ENCODE measurements at regions not wholly inside any gene's neighbourhood (a gene's known extent, or its start where the extent isn't known, plus 50 kb on each side); places are given as distances from the start of the nearest gene placed in this dataset.
"Not testable (repeated sequence)": the region's sequence is repeated elsewhere in the genome, so short reads cannot be mapped to it uniquely, and the experiment has no call there.

DNA sequence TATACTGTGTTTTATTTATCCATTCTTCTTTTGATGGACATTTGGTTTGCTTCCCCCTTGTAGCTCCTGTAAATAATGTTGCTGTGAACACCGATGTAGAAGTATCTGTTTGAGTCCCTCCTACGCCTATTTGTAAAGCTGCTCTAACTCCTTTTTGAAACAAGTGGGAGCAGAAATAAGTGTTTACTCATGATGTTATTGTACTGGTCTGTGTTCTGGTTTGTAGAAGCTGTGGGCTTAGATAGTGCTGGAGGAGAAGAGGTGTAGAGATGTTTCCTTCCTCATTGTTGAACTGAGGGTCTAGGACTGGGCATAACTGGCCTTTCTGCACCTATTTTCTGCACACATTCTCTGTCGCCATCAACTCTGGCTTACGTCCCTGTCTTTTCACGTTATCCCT, 78.8 kb upstream of the AGTPBP1 start:
- H3K27me3 ChIP-seq (ENCODE audit: control insufficient read depth, insufficient read depth, low read length); DNase-seq; H3K27ac ChIP-seq (ENCODE audit: low read depth in 2 of 2, low read length in 2 of 2); H3K4me1 ChIP-seq (ENCODE audit: control insufficient read depth in 2 of 3, insufficient read depth in 2 of 3, low read depth in 1 of 3, low read length in 3 of 3); H3K9ac ChIP-seq (ENCODE audit: low read length in 3 of 3); H3K9me3 ChIP-seq (ENCODE audit: control insufficient read depth in 2 of 3, insufficient read depth in 1 of 3, low read length in 3 of 3); H3K36me3 ChIP-seq (ENCODE audit: control insufficient read depth in 2 of 3, insufficient read depth in 3 of 3, low read length in 3 of 3); H3K4me3 ChIP-seq (ENCODE audit: low read length in 3 of 3); intact Hi-C loops (cut with DNase I); FAIRE-seq: not testable (repeated sequence)

DNA sequence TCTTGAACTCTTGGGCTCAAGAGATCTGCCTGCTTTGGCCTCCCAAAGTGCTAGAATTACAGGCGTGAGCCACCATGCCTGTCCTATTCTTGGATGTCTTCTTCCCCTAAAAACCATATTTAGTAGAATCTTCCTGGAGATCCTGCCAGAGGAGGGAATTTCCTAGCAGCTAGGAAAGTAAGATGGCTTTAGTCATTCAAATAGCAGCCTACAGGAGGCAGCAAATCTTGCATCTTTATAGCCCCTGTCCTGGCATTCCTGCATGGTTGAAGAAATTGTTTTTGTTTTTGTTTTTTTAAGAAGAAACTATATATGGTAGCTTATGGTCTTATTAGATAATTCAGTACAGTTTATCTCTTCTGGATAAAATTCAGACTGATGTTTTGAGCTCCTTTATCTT, 83.2 kb upstream of the AGTPBP1 start:
- H3K4me3 ChIP-seq (ENCODE audit: low read length in 3 of 3); intact Hi-C loops (cut with DNase I); H3K36me3 ChIP-seq (ENCODE audit: control insufficient read depth in 2 of 3, insufficient read depth in 3 of 3, low read length in 3 of 3); H3K27ac ChIP-seq (ENCODE audit: low read depth in 2 of 2, low read length in 2 of 2); DNase-seq; H3K9ac ChIP-seq (ENCODE audit: low read length in 3 of 3); FAIRE-seq; H3K27me3 ChIP-seq (ENCODE audit: control insufficient read depth, insufficient read depth, low read length); H3K4me1 ChIP-seq (ENCODE audit: control insufficient read depth in 2 of 3, insufficient read depth in 2 of 3, low read depth in 1 of 3, low read length in 3 of 3); H3K9me3 ChIP-seq (ENCODE audit: control insufficient read depth in 2 of 3, insufficient read depth in 1 of 3, low read length in 3 of 3): not testable (repeated sequence)

DNA sequence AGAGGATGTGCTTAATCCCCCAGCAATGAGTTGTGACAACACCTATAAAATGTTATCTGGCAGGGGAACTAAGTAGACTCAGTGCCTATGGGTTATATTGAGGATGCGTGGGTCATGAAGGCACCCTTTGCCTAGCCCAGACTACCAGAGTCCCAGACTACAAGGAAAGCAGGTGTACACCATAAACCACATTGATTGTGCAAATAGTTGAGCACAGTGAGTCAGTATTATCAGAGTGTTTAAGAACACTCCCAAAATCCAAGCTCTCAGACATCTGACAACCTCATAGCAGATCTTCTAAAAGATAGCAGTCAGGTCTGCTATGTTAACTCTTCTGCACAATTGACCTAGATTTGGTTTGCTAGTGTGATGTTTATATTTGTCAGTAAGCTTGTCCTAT, 92.8 kb upstream of the AGTPBP1 start:
- H3K4me3 ChIP-seq (ENCODE audit: low read length in 3 of 3); H3K27me3 ChIP-seq (ENCODE audit: control insufficient read depth, insufficient read depth, low read length); DNase-seq; H3K4me1 ChIP-seq (ENCODE audit: control insufficient read depth in 2 of 3, insufficient read depth in 2 of 3, low read depth in 1 of 3, low read length in 3 of 3); intact Hi-C loops (cut with DNase I); H3K36me3 ChIP-seq (ENCODE audit: control insufficient read depth in 2 of 3, insufficient read depth in 3 of 3, low read length in 3 of 3); FAIRE-seq; H3K27ac ChIP-seq (ENCODE audit: low read depth in 2 of 2, low read length in 2 of 2); H3K9ac ChIP-seq (ENCODE audit: low read length in 3 of 3); H3K9me3 ChIP-seq (ENCODE audit: control insufficient read depth in 2 of 3, insufficient read depth in 1 of 3, low read length in 3 of 3): not testable (repeated sequence)

DNA sequence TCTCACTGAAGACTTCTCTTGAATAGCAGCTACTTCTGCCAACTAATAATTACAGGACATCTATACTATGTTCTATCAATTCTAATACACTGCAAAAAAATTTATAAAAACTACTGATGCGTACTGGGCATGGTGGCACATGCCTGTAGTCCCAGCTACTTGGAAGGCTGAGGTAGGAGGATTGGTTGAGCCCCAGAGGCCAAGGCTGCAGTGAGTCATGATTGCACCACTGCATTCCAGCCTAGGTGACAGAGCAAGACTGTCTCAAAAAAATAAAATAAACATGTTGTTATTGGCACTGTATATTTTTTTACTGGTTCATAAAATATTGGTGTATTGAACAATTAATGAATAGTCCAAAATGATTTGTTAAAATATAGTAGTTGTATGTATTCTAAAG, 97.0 kb upstream of the NAA35 start:
- H3K4me1 ChIP-seq (ENCODE audit: control insufficient read depth in 2 of 3, insufficient read depth in 2 of 3, low read depth in 1 of 3, low read length in 3 of 3); intact Hi-C loops (cut with DNase I); H3K27me3 ChIP-seq (ENCODE audit: control insufficient read depth, insufficient read depth, low read length); H3K9ac ChIP-seq (ENCODE audit: low read length in 3 of 3); H3K4me3 ChIP-seq (ENCODE audit: low read length in 3 of 3); H3K27ac ChIP-seq (ENCODE audit: low read depth in 2 of 2, low read length in 2 of 2); DNase-seq; H3K9me3 ChIP-seq (ENCODE audit: control insufficient read depth in 2 of 3, insufficient read depth in 1 of 3, low read length in 3 of 3); FAIRE-seq: not testable (repeated sequence)
- peaks cover 0 to 13% (median 2%) of the 10 kb centered on the region in 3 donors for H3K36me3 ChIP-seq (ENCODE audit: control insufficient read depth in 2 of 3, insufficient read depth in 3 of 3, low read length in 3 of 3)

DNA sequence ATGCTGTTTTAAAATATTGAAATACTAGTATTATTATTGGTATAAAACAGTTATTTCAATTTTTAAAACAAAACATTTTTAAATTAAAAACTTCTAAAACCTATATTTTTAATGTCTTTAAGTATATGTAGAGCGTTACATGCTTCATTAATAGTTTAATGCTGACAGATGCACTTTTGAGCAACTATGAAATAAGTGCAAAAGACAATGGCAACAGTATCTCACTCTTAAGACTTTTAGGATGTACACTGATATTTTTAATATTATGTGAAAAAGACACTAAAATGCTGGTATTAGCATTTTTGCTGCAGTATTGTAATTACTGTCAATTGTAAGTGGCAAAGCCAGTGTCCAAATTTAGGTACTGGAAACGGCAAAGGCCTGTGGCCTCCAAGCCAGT, 93.2 kb upstream of the NAA35 start:
- DNase-seq; H3K4me1 ChIP-seq (ENCODE audit: control insufficient read depth in 2 of 3, insufficient read depth in 2 of 3, low read depth in 1 of 3, low read length in 3 of 3); H3K4me3 ChIP-seq (ENCODE audit: low read length in 3 of 3); intact Hi-C loops (cut with DNase I); FAIRE-seq; H3K9ac ChIP-seq (ENCODE audit: low read length in 3 of 3); H3K27ac ChIP-seq (ENCODE audit: low read depth in 2 of 2, low read length in 2 of 2); H3K36me3 ChIP-seq (ENCODE audit: control insufficient read depth in 2 of 3, insufficient read depth in 3 of 3, low read length in 3 of 3); H3K9me3 ChIP-seq (ENCODE audit: control insufficient read depth in 2 of 3, insufficient read depth in 1 of 3, low read length in 3 of 3); H3K27me3 ChIP-seq (ENCODE audit: control insufficient read depth, insufficient read depth, low read length): not testable (repeated sequence)

DNA sequence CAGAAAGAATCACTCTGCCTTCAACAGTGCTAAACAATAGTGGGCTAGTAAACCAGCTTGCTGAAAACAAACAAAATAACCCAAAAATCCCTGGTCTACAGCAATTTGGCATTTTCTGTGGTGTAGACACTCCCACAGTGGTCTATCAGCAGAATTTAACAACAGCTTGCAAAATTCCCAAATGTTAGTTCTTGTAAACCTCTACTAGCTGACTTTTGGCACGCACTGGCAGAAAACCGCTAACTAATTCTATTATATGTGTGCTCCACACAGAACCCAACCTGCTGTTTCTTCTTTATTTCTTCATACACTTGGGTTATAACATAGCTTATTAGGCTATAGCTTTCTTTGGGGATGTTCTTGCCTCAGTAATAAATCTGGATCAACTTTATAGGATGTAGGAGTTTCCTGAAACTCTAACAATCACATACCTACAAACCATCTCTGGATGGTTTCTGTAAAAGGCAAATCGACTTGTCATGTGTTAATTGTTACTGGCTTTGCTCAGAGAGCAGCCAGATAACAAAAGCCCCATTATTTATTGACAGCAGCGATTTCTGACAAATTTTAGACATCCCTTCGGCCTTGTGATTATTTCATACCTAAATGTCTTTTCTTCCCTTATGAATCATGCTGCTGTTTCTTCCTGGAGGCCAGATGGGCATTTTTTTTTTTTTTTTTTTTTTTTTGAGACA, 82.7 kb upstream of the NAA35 start:
- Histone ChIP-seq H3K36me3 (ENCODE audit: control insufficient read depth in 2 of 3, insufficient read depth in 3 of 3, low read length in 3 of 3) (no peaks in the 10 kb centered on the region), H3K27ac (ENCODE audit: low read depth in 2 of 2, low read length in 2 of 2) (no peak overlapping the region), H3K4me1 (ENCODE audit: control insufficient read depth in 2 of 3, insufficient read depth in 2 of 3, low read depth in 1 of 3, low read length in 3 of 3) (no peaks in the 10 kb centered on the region), H3K4me3 (ENCODE audit: low read length in 3 of 3) (no peak overlapping the region), H3K27me3 (ENCODE audit: control insufficient read depth, insufficient read depth, low read length) (no peaks in the 10 kb centered on the region), H3K9ac (ENCODE audit: low read length in 3 of 3) (no peak overlapping the region), H3K9me3 (ENCODE audit: control insufficient read depth in 2 of 3, insufficient read depth in 1 of 3, low read length in 3 of 3) (no peaks in the 10 kb centered on the region)
- TF ChIP-seq, protein P1, sequence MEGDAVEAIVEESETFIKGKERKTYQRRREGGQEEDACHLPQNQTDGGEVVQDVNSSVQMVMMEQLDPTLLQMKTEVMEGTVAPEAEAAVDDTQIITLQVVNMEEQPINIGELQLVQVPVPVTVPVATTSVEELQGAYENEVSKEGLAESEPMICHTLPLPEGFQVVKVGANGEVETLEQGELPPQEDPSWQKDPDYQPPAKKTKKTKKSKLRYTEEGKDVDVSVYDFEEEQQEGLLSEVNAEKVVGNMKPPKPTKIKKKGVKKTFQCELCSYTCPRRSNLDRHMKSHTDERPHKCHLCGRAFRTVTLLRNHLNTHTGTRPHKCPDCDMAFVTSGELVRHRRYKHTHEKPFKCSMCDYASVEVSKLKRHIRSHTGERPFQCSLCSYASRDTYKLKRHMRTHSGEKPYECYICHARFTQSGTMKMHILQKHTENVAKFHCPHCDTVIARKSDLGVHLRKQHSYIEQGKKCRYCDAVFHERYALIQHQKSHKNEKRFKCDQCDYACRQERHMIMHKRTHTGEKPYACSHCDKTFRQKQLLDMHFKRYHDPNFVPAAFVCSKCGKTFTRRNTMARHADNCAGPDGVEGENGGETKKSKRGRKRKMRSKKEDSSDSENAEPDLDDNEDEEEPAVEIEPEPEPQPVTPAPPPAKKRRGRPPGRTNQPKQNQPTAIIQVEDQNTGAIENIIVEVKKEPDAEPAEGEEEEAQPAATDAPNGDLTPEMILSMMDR (IDR thresholded peaks at IDR 0.05; ENCODE audit: borderline replicate concordance, extremely low read depth, insufficient read depth) = no peak
- DNase-seq = no peak
- intact Hi-C loops (cut with DNase I) = no loop called here
- no peak for FAIRE-seq

All from kidney (tissue), 13 donors.